Activated CD8-positive, alpha-beta memory T cell treated with anti-CD3 and anti-CD28 coated beads for 36 hours (primary cell): ENCODE measurements at regions not wholly inside any gene's neighbourhood (a gene's known extent, or its start where the extent isn't known, plus 50 kb on each side); places are given as distances from the start of the nearest gene placed in this dataset.
"Not testable (repeated sequence)": the region's sequence is repeated elsewhere in the genome, so short reads cannot be mapped to it uniquely, and the experiment has no call there.

ENCODE experiments used
- CTCF ChIA-PET: fragments of 350-600 bp; sonication (Branson Sonifier 250); formaldehyde crosslinking; loops from one replicate; lab custom pipeline; 2021; ENCODE audit warnings: antibody characterized with exemption; lab: Charles Lee
- POLR2A ChIA-PET: fragments of 350-600 bp; sonication (Branson Sonifier 250); formaldehyde crosslinking; loops from one replicate; lab custom pipeline; 2021; ENCODE audit warnings: antibody characterized with exemption; lab: Charles Lee

DNA sequence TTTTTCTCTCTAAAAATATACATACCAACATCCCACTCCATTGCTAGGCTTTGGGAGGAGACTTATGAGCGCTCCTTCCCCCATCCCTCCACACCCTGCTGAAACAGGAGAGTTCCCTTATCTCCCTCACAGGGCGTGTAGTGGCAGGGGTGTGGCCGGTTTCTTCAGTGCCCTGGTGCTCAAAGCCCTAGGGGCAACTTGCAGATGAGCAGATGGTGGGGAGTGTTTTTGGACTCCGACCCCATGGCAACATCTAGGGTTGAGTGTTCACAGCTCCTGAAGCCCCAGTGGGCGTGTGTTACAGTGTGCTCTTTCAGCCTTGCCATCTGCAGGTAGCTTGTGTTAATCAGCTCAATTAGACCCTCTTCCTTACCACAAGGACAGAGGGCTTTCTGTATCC, 409.5 kb downstream of the MAT2B start:
- CTCF ChIA-PET = no interaction called here
- POLR2A ChIA-PET = no interaction called here

DNA sequence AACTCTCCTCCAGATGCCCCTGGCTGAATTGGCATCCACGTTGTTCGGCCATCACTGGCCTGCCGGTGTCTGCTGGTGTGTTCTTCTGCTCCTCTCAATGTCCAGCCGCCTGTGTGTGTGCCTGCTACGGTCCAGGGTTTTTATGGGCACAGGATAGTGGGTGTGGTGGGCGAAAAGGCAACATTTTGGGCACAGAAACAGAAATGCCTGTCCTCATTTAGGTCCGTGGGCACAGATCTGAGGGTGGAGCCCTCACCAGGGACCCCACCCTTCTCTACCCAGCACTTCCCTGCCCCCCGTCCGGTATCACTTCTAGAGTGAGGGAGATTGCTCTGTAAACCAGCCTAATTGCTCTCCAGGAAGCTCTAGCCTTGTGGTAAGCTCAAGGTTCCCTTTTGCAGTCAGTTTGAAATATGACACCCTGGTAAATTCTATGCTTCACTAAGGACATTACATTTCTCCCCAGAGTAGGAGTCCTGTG, 410.1 kb downstream of the MAT2B start:
- CTCF ChIA-PET = no interaction called here

DNA sequence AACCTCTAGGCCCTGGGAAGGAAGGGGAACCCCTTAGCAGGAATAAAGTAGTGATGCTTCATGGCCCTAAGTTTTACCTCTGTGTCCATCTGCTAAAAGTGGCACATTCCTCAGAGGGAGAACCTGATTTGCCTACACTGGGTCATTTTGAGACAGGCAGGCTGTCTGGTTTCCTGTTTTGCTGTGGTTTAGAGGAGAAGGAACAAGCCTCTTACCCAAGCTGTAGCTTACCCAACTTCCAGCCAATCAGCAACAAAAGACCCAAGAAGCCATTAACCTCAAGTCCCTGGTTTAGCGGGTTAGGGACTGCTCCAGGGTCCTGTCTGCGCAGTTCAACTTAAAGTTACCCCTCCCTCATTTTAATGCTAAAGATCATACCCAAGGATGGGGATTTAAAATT, 411.0 kb downstream of the MAT2B start:
- POLR2A ChIA-PET = no interaction called here
- CTCF ChIA-PET = no interaction called here

More for the DNA sequence above, 410.1 kb downstream of the MAT2B start:
- POLR2A ChIA-PET = no interaction called here

DNA sequence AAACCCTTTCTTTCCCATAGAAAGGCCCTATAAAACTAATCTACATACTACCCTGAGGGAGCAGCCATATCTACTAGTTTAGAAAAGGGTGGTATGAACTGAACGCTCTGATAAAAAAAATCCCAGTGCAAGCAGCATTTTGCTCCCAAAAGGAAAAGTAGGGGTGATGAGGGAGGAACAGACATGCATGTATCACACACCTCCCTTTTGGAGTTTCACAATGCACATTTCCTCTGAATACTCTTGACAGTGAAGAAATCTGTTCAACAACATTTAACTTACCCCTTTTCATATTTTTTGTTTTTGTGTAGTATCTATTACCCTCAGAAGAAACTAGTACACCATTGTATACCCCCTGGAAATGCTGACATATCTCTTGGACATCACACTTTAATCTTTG, 411.4 kb downstream of the MAT2B start:
- ChIA-PET CTCF (no interaction called here), POLR2A (no interaction called here)

DNA sequence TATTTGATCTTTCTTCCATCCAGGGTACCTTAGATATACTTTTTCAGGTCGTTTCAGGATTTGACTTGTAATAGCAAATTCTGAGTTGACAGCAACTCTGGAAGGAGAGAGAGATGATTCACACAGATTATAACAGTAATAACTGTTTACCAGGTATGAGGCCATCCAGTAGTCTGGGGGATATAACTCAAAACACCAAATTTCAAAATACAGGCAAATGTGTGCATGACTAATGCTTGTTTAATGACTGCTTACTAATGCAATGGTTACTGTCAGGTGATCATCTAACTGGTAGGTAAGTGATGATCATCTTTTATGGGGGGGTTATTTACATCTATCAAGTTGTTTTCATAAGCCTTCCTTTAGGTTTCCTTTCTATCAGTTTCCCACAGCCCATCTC, 412.3 kb downstream of the MAT2B start:
- ChIA-PET CTCF (no interaction called here), POLR2A (no interaction called here)

DNA sequence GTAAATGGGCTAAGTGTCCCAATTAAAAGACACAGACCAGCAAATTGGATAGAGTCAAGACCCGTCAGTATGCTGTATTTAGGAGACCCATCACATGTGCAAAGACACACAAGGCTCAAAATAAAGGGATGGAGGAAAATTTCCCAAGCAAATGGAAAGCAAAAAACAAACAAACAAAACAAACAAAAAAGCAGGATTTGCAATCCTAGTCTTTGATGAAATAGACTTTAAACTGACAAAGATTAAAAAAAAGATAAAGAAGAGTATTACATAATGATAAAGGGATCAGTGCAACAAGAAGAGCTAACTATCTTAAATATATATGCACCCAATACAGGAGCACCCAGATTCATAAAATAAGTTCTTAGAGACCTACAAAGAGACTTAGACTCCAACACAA, 429.6 kb downstream of the MAT2B start:
- POLR2A ChIA-PET = not testable (repeated sequence)
- CTCF ChIA-PET = interaction anchor here (0.6 kb wide), 1 partner anchor 1406 kb away, joined by 3 read pairs; no protein-coding TSS in a partner anchor

DNA sequence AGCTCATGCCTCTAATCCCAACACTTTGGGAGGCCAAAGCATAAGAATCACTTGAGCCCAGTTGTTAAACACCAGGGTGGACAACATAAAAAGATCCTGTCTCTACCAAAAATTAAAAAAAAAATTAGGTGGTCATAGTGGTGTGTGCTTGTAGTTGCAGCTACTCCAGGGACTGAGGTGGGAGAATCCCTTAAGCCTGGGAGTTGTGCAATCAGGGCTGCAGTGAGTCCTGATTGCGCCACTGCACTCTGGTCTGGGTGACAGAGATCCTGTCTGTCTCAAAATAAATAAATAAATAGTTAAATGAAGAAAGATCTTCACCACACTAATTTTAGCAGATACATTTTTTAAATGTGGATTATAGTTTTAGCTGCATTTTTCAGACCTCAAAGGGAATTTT, 433.2 kb downstream of the MAT2B start:
- CTCF ChIA-PET = no interaction called here
- POLR2A ChIA-PET = no interaction called here

DNA sequence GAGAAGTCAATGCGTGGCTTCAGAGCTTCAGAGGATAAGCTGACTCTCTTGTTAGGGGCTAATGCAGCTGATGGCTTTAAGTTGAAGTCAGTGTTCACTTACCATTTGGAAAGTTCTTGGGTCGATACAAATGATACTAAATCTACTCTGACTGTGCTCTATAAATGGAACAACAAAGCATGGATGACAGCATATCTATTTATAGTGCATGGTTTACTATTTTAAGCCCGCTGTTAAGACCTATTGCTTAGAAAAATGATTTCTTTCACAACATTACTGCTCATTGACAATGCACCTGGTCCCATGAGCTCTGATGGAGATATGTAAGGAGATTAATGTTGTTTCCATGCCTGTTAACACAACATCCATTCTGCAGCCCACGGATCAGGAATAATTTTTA, 435.7 kb downstream of the MAT2B start:
- ChIA-PET POLR2A (no interaction called here), CTCF (no interaction called here)

DNA sequence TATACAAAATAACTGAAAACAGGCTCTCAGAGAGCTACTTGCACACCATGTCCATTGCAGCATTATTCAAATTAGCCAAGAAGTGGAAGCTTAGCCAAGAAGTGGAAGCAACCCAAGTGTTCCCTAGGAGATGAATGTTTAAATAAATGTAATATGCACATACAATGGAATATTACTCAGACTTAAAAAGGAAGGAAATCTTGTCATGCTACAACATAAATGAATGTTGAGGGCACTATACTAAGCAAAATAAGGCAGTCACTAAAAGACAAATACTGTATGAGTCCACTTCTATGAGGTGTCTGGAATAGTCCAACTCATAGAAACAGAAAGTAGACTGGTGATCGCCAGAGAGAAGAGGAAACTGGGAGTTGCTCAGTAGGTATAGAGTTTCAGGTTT, 438.1 kb downstream of the MAT2B start:
- POLR2A ChIA-PET = no interaction called here
- CTCF ChIA-PET = no interaction called here

DNA sequence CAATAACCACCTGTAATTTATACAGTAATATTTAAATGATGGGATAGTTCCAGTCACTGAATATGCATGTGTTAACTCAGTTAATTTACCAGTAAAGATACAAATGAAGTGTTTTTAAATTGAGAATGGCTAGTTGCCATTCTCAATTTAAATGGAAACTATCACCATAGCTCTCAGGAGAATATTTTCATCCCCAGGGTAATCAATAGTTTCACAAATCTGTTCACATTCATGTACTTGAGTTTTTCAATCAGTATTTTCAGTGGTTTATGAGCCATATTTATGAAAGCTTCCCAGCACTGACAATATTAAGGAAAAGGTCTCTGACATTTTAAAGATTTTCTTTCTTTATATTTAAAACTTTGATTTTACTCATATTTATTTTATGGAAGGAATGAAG, 439.3 kb downstream of the MAT2B start:
- ChIA-PET POLR2A (no interaction called here), CTCF (no interaction called here)

DNA sequence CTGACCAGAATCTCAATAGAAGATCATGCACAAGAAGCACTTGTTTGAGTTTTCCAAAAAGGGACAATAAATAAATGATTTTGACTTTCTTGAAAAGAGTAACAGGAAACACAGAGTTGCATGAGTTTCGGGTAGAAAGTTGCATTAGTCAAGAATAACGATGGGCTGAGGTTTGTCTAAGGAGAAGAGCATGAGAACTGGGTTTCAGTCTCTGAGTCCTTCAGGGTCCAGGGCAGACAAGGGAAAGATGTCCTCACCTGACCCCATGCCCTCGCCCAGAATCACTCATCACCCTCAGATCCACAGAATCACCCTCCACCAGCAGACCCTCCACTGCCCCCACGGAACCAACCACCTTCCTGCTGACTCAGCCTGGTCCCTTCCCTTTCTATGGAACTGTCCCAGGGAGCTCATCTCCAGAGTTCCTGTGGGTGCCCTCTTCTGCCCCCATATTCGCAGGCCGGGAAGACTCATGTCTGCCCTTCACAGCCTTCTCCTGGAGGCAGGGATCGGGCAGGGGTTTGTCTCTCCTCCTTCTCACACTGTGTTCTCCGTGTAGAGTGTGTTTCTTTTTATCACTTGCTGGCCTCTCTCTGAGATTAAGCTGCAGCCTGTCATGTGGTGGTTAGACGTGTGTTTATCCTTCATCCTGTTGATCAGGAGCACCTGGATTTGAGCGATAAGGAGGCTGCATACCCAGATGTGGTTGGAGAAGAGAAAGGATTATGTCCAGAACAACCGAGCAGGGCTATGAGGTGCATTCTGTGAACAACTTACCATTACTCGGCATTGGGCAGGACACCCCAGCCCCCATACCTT, 442.6 kb downstream of the MAT2B start:
- ChIA-PET CTCF (no interaction called here), POLR2A (no interaction called here)

DNA sequence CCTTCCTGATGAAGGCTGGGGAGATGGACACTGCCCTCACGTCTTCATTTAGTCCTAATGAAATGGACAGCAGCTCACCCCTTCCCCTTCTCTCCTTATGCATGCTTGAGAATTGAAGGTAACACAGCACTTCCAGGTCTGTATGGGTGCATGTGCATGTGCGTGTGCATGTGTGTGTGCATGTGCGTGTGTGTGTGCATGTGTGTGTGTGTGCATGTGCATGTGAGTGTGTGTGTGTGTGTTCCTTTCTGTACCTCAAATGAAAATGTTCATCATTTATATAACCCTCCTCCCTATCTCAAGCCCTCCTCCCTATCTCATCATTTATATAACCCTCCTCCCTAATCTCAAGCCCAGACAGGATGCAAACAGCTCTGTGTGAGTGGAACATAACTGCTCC, 444.8 kb downstream of the MAT2B start:
- CTCF ChIA-PET = no interaction called here
- POLR2A ChIA-PET = no interaction called here

DNA sequence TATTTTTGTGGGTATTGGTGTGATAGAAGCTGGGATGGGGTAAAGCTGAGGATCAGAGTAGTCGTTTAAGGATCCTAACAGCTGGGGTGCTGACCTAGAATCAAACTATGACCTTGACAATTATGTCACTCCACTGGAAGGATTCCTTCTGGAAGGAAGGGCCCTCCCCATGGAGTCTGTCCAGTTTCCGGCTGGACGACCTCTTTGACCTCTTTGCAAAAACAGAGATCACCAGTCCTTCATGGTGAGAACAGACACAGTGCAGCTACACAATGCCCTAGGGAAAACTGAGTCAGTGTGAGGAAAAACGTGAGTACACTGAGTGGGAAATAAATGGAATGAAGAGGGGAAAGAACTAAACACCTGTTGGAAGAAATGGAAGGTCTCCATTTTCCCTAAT, 445.6 kb downstream of the MAT2B start:
- ChIA-PET POLR2A (no interaction called here), CTCF (no interaction called here)

DNA sequence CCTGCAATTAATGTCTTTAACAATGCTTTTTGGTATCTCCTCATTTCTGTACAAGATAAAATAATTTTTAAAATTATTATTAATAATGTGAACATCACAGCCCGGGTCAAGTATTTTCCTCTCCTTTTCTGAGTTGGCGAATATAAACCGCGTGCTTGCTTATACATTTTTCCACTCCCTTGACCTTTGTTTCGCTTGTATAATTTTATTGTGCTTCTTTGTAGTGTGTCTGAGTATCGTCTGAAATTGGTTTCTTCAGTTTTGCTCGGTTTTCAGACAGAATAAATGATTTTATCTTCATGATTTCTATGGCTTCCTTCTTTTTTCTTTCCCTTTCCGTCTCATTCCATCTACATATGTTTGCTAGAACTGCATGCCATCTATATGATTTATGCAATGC, 448.5 kb downstream of the MAT2B start:
- POLR2A ChIA-PET = no interaction called here
- CTCF ChIA-PET = no interaction called here

DNA sequence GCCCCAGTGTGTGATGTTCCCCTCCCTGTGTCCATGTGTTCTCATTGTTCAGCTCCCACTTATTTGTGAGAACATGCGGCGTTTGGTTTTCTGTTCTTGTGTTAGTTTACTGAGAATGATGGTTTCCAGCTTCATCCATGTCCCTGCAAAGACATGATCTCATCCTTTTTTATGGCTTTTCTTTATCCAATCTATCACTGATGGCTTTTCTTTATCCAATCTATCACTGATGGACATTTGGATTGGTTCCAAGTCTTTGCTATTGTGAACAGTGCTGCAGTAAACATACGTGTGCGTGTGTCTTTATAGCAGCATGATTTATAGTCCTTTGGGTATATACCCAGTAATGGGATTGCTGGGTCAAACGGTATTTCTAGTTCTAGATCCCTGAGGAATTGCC, 455.8 kb downstream of the MAT2B start:
- POLR2A ChIA-PET, CTCF ChIA-PET: not testable (repeated sequence)

DNA sequence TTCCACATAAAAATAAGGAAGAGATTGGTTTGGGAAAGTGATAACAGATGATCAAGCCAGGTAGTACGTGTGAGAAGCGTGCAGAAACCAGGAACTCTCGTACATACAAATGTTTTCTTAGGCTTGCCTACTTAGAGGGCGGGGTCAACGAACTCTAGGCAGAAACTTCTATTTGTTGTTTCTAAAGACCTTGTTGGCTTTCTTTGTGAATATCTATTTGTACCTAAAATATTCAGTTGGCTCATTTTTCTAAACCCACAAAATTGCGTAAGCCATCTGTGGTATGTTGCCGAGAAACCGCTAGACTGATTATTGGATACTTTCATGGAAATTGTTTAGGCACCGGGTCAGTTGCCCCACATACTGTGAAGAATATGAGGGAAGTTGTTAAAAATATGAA, 458.5 kb downstream of the MAT2B start:
- ChIA-PET POLR2A (no interaction called here), CTCF (no interaction called here)

DNA sequence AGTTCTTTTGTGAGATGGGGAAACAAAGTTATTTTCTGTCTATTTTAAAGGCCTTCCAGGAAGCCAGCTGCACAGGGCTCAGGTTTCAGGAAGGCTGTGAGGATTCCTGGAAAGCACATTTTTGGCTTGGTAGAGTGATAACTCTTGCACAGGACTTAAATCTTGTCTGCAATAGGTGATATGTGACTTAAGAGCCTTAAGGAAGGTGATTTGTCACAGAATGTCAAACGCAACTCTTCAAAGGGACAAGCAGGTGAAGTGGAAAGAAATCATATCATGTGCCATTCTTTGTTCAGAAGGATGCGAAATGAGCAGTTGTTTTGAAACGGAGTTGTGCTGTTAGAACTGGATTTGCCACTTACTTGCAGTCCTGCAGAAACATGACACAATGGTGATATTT, 459.3 kb downstream of the MAT2B start:
- POLR2A ChIA-PET = no interaction called here
- CTCF ChIA-PET = no interaction called here

DNA sequence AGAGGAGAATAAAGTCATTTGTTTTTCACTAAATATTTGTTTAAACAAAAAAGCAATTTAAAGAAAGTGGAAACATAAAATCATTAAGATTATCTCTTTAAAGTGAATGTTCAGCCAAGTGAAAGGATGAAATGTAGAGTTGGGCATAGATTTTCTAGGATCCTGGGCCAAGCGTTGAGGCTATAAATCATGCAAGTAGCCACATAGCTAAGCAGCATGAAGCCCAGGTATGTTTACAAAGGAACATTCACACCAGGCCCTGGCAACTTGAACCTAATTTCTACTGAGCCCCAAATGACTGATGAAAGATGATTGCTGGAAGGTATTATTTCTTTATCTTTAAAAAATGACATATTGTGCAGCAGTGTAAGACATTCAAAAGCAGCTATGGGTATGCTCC, 461.8 kb downstream of the MAT2B start:
- POLR2A ChIA-PET = no interaction called here
- CTCF ChIA-PET = no interaction called here

DNA sequence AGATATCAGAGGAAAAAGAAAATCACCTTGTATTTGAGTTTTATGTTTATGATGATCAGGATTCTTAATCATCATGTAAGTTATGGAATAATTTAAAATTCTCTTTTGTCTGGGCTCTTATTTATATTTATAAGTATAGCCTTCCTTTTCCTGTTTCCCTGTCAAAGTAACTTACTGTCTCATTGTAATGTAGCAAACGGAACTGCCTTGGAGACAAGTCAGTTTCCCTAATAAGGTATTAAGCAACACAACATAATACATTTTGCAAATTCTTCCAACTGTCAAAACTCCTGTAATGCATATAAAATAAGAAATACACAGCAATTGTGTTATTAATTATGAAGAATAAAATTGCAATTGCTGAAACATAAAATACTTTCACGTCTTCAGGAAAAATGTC, 463.2 kb downstream of the MAT2B start:
- ChIA-PET CTCF (no interaction called here), POLR2A (no interaction called here)

DNA sequence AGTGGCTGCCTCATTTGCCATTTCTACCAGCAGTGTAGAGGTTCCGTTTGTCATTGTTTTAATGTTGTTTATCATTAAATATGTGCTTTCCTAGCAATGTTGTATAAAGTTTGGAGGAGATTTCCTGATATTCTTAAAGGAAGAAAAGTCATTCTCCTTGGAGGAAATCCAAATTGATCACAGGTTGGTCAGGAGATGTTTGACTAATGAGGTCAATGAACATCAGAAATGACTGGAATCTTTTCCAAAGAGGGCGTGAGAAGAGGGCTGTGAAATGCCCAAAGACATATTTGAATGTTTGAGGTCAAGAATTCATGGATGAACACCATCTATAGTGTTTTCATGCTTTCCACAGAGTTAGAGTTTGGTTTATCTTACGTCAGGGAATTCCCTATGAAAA, 471.3 kb downstream of the MAT2B start:
- POLR2A ChIA-PET = no interaction called here
- CTCF ChIA-PET = no interaction called here

DNA sequence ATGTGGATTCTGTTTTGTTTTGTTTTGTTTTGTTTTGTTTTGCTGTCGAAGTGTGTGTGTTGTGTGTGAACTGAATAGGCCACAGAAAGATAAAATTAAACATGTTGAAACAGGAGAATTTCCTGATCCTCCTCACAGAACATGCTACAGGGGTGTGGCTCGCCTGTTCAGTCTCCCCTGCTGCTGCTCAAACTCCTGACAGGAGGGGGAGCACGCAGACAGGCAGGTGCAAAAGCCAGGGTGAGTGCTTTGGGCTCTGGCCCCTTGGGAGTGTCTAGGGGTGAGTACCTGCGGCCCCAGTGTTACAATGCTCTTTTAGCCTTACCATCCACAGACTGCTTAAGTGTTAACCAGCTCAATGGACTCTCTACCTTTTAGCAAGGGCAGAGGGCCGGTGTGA, 473.5 kb downstream of the MAT2B start:
- CTCF ChIA-PET = no interaction called here
- POLR2A ChIA-PET = no interaction called here

DNA sequence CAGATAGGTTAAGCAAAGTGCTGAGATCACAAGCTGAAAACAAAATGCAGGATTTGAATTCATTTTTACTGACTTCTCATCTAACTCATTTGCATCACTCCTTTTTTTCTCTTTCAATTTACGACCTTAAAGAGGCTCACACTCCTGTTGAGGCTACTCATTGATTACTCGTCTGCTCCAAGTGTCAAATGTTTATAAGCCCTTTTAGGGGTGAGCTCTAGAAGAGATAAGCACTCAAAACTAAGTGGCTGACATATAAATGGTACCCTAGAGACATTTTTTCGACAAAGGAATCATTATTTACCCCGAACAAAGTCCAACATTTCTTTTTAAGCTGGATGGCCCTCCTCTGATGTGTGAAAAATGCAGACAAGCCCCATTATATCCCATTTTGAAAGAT, 483.1 kb downstream of the MAT2B start:
- CTCF ChIA-PET = no interaction called here
- POLR2A ChIA-PET = no interaction called here
